PC-9 (cell line): ENCODE measurements at regions not wholly inside any gene's neighbourhood (a gene's known extent, or its start where the extent isn't known, plus 50 kb on each side); places are given as distances from the start of the nearest gene placed in this dataset.

ENCODE experiments used
- BruUV-seq: library from RNA; stranded (reverse); fragments of 400-500 nt; replicated peaks from 2 replicates; lab custom pipeline; 2021; lab: Mats Ljungman, UMichigan
- CTCF ChIA-PET: fragments of 300-600 bp; sonication (Branson Sonifier 250); formaldehyde crosslinking; loops from one replicate; lab custom pipeline; 2022; ENCODE audit warnings: antibody characterized with exemption; lab: Charles Lee
- POLR2A ChIA-PET: fragments of 300-600 bp; sonication (Branson Sonifier 250); formaldehyde crosslinking; loops from one replicate; lab custom pipeline; 2022; ENCODE audit warnings: antibody characterized with exemption; ENCODE audit not compliant: unreplicated experiment; lab: Charles Lee
- DNase-seq, 2 experiments: peaks; one replicate each; pipeline versions ENCODE4 v3.0.0 to v3.0.0-alpha.2; 2015 to 2022; ENCODE audit warnings: mixed read lengths in 1 of 2
- H2AFZ ChIP-seq: fragments of 200-600 bp; sonication (generic); 2 replicates; pipeline ENCODE4 v1.8.1; 2017; ENCODE audit warnings: antibody characterized with exemption
- H3F3A ChIP-seq: fragments of 200-600 bp; sonication (generic); 2 replicates; pipeline ENCODE4 v1.8.1; 2017; ENCODE audit warnings: antibody characterized with exemption, mild to moderate bottlenecking, low read depth; ENCODE audit not compliant: insufficient read depth
- H3K27ac ChIP-seq: fragments of 200-600 bp; sonication (generic); 2 replicates; pipeline ENCODE4 v1.6.1; 2016; ENCODE audit warnings: mixed run types
- H3K27me3 ChIP-seq: fragments of 200-600 bp; sonication (generic); 2 replicates; pipeline ENCODE4 v1.6.1; 2016; ENCODE audit warnings: low read depth, mixed run types; ENCODE audit not compliant: insufficient read depth
- H3K36me3 ChIP-seq: fragments of 200-600 bp; sonication (generic); 2 replicates; pipeline ENCODE4 v1.6.1; 2016; ENCODE audit warnings: low read depth, mixed run types
- H3K4me1 ChIP-seq: fragments of 200-600 bp; sonication (generic); replicated peaks from 2 replicates; pipeline ENCODE4 v1.6.1; 2016; ENCODE audit warnings: mixed run types; ENCODE audit not compliant: insufficient read depth
- H3K4me2 ChIP-seq: fragments of 200-600 bp; sonication (generic); 2 replicates; pipeline ENCODE4 v1.6.1; 2017; ENCODE audit warnings: mixed run types
- H3K4me3 ChIP-seq: fragments of 200-600 bp; sonication (generic); 2 replicates; pipeline ENCODE4 v1.6.1; 2016; ENCODE audit warnings: mixed run types
- H3K79me2 ChIP-seq: fragments of 200-600 bp; sonication (generic); 2 replicates; pipeline ENCODE4 v1.6.1; 2017; ENCODE audit warnings: low read depth, mixed run types
- H3K9me2 ChIP-seq: fragments of 200-600 bp; sonication (generic); 2 replicates; pipeline ENCODE4 v1.8.1; 2017; ENCODE audit warnings: mild to moderate bottlenecking; ENCODE audit not compliant: insufficient read depth
- H3K9me3 ChIP-seq: fragments of 200-600 bp; sonication (generic); 2 replicates; pipeline ENCODE4 v1.8.1; 2016; ENCODE audit warnings: low read depth; ENCODE audit not compliant: insufficient read depth
- H4K20me1 ChIP-seq: fragments of 200-600 bp; sonication (generic); 2 replicates; pipeline ENCODE4 v1.8.1; 2017; ENCODE audit not compliant: insufficient read depth
- CTCF ChIP-seq: fragments of 200-600 bp; sonication (generic); conservative IDR thresholded peaks from 2 replicates; pipeline ENCODE4 v1.6.1; 2017; ENCODE audit warnings: mixed run types, antibody characterized with exemption, mild to moderate bottlenecking, moderate library complexity
- EZH2 ChIP-seq: fragments of 200-600 bp; sonication (generic); IDR thresholded peaks from 2 replicates; pipeline ENCODE4 v1.8.0; 2017; ENCODE audit warnings: antibody characterized with exemption, low read depth
- intact Hi-C: fragments of 100-400 bp; cut with micrococcal nuclease; formaldehyde crosslinking; loops from one replicate; pipeline ENCODE4 v1.10.0; 2022; ENCODE audit not compliant: unreplicated experiment

GRCh38 chr6:133730881-133731280 is 158.0 kb upstream of the TCF21 start:
- no peak overlapping the region for H3K4me2 ChIP-seq
- no peak for DNase-seq
- CTCF ChIA-PET: no interaction called here
- no peak overlapping the region for H3K27ac ChIP-seq
- no TSS peak for BruUV-seq
- H3K36me3 ChIP-seq: no peaks in the 10 kb centered on the region
- no peaks in the 10 kb centered on the region for H3F3A ChIP-seq
- H3K9me3 ChIP-seq: peaks cover 24% of the 10 kb centered on the region
- TF ChIP-seq CTCF (no peak), EZH2 (no peak)
- H3K4me3 ChIP-seq: no peak overlapping the region
- intact Hi-C loops: no loop called here
- H3K79me2 ChIP-seq: no peaks in the 10 kb centered on the region
- H4K20me1 ChIP-seq: no peaks in the 10 kb centered on the region
- H2AFZ ChIP-seq: peak overlapping the region; percentile 56
- H3K4me1 ChIP-seq: no peaks in the 10 kb centered on the region
- no peaks in the 10 kb centered on the region for H3K9me2 ChIP-seq
- POLR2A ChIA-PET: no interaction called here
- H3K27me3 ChIP-seq: no peaks in the 10 kb centered on the region

- H3K79me2 ChIP-seq: no peaks in the 10 kb centered on the region
- peaks cover 33% of the 10 kb centered on the region for H3K4me1 ChIP-seq
- no peak for DNase-seq
- ChIA-PET POLR2A (no interaction called here), CTCF (no interaction called here)
- no peaks in the 10 kb centered on the region for H3K9me2 ChIP-seq
- H3K4me2 ChIP-seq: no peak overlapping the region
- BruUV-seq: no TSS peak
- TF ChIP-seq CTCF (no peak), EZH2 (no peak)
- H3K4me3 ChIP-seq: no peak overlapping the region
- H3K9me3 ChIP-seq: 0 out of 2 replicates have a peak, but pooled peaks cover 2% of the 10 kb centered on the region
- no peak overlapping the region for H3K27ac ChIP-seq
- intact Hi-C loops: loop anchor here (10.0 kb wide), 2 partner anchors 175 to 1785 kb away; partner anchors contain the start of gene CCN2
- H3K36me3 ChIP-seq: no peaks in the 10 kb centered on the region
- H2AFZ ChIP-seq: no peak overlapping the region; the same call in 1 of the 2 replicates
- H3K27me3 ChIP-seq: no peaks in the 10 kb centered on the region
- H4K20me1 ChIP-seq: no peaks in the 10 kb centered on the region
- peaks cover 19% of the 10 kb centered on the region for H3F3A ChIP-seq
Measured at GRCh38 chr6:133740218-133740617, 148.7 kb upstream of the TCF21 start.

GRCh38 chr6:133740816-133741215 is 148.1 kb upstream of the TCF21 start:
- no peak for DNase-seq
- Histone ChIP-seq H3K79me2 (no peaks in the 10 kb centered on the region), H3K27me3 (no peaks in the 10 kb centered on the region), H3K4me3 (no peak overlapping the region), H3K36me3 (no peaks in the 10 kb centered on the region), H3K27ac (peak overlapping the region; percentile 63), H3K4me2 (peak overlapping the region; percentile 67), H3F3A (peaks cover 24% of the 10 kb centered on the region), H3K4me1 (peaks cover 37% of the 10 kb centered on the region), H3K9me2 (no peaks in the 10 kb centered on the region), H2AFZ (no peak overlapping the region; the same call in 1 of the 2 replicates), H4K20me1 (no peaks in the 10 kb centered on the region), H3K9me3 (0 out of 2 replicates have a peak, but pooled peaks cover 2% of the 10 kb centered on the region)
- intact Hi-C loops: loop anchor here (10.0 kb wide), 2 partner anchors 174 to 1786 kb away; partner anchors contain the start of gene CCN2
- CTCF ChIA-PET: no interaction called here
- BruUV-seq: no TSS peak
- POLR2A ChIA-PET: no interaction called here
- TF ChIP-seq CTCF: no peak
- TF ChIP-seq EZH2: no peak
